IPS DF 6.9 (cell line): ENCODE measurements at regions not wholly inside any gene's neighbourhood (a gene's known extent, or its start where the extent isn't known, plus 50 kb on each side); places are given as distances from the start of the nearest gene placed in this dataset.

Source experiments
- DNase-seq: peaks from one replicate; pipeline ENCODE4 v3.0.0-alpha.2; 2013; ENCODE audit warnings: low read depth, low spot score
- H3K27ac ChIP-seq: one replicate; pipeline ENCODE4 v1.5.1; 2013; ENCODE audit warnings: low read length, control low read depth
- H3K27me3 ChIP-seq: 2 replicates; pipeline ENCODE4 v1.6.1; 2013; ENCODE audit warnings: mild to moderate bottlenecking, low read length; ENCODE audit not compliant: control insufficient read depth, insufficient read depth
- H3K36me3 ChIP-seq: 2 replicates; pipeline ENCODE4 v1.6.1; 2013; ENCODE audit warnings: low read length; ENCODE audit not compliant: control insufficient read depth, insufficient read depth
- H3K4me1 ChIP-seq: 2 replicates; pipeline ENCODE4 v1.6.1; 2013; ENCODE audit warnings: low read length; ENCODE audit not compliant: control insufficient read depth, insufficient read depth
- H3K4me3 ChIP-seq: 2 replicates; pipeline ENCODE4 v1.5.1; 2013; ENCODE audit warnings: mild to moderate bottlenecking, low read length
- H3K9me3 ChIP-seq: 2 replicates; pipeline ENCODE4 v1.6.1; 2013; ENCODE audit warnings: low read length, inconsistent platforms; ENCODE audit not compliant: control insufficient read depth, insufficient read depth
- WGBS: extraction: QIAGEN DNeasy Blood & Tissue Kit; methylation state at CpG from one replicate; pipeline ENCODE4 v1.1.7; 2013; ENCODE audit warnings: mixed read lengths, missing lambda C conversion rate; ENCODE audit not compliant: insufficient read length, insufficient coverage; 5-methylcytosine and 5-hydroxymethylcytosine counted together

GRCh38 chr14:61940666-61941420, 178.6 kb downstream of the SNAPC1 start:
- Histone ChIP-seq H3K9me3 (no peaks in the 10 kb centered on the region), H3K27me3 (no peaks in the 10 kb centered on the region), H3K36me3 (no peaks in the 10 kb centered on the region), H3K27ac (no peak overlapping the region), H3K4me3 (no peak overlapping the region), H3K4me1 (no peaks in the 10 kb centered on the region; the same call in 1 of the 2 replicates)
- no peak for DNase-seq
- WGBS: no CpG with 5 or more reads among the region's 7 CpGs

- no CpG with 5 or more reads among the region's 4 CpGs for WGBS
- no peaks in the 10 kb centered on the region for H3K36me3 ChIP-seq
- H3K4me3 ChIP-seq: no peak overlapping the region
- H3K9me3 ChIP-seq: no peaks in the 10 kb centered on the region
- no peaks in the 10 kb centered on the region; the same call in 1 of the 2 replicates for H3K4me1 ChIP-seq
- no peak overlapping the region for H3K27ac ChIP-seq
- no peak for DNase-seq
- no peaks in the 10 kb centered on the region for H3K27me3 ChIP-seq
Observed at GRCh38 chr14:61941421-61942150, 179.4 kb downstream of the SNAPC1 start.

GRCh38 chr14:61948376-61948775, 186.2 kb downstream of the SNAPC1 start:
- H3K4me3 ChIP-seq: no peak overlapping the region
- H3K27me3 ChIP-seq: no peaks in the 10 kb centered on the region
- no peak overlapping the region for H3K27ac ChIP-seq
- H3K4me1 ChIP-seq: no peaks in the 10 kb centered on the region
- H3K36me3 ChIP-seq: no peaks in the 10 kb centered on the region
- H3K9me3 ChIP-seq: no peaks in the 10 kb centered on the region
- DNase-seq: no peak
- no CpG with 5 or more reads among the region's 6 CpGs for WGBS

- Histone ChIP-seq H3K36me3 (no peaks in the 10 kb centered on the region), H3K9me3 (no peaks in the 10 kb centered on the region), H3K27ac (no peak overlapping the region), H3K27me3 (no peaks in the 10 kb centered on the region), H3K4me3 (no peak overlapping the region), H3K4me1 (no peaks in the 10 kb centered on the region)
- WGBS: no CpG with 5 or more reads among the region's 3 CpGs
- no peak for DNase-seq
Observed at GRCh38 chr14:61950340-61950739, 188.1 kb downstream of the SNAPC1 start.

- no peak for DNase-seq
- Histone ChIP-seq H3K36me3 (no peaks in the 10 kb centered on the region), H3K27ac (no peak overlapping the region), H3K4me1 (no peaks in the 10 kb centered on the region), H3K4me3 (no peak overlapping the region), H3K27me3 (no peaks in the 10 kb centered on the region), H3K9me3 (no peaks in the 10 kb centered on the region)
- no CpG with 5 or more reads among the region's 1 CpG for WGBS
Observed at GRCh38 chr14:61953602-61954001, 191.4 kb downstream of the SNAPC1 start.

- no peak for DNase-seq
- no peak overlapping the region for H3K27ac ChIP-seq
- H3K4me3 ChIP-seq: no peak overlapping the region
- no CpG with 5 or more reads among the region's 3 CpGs for WGBS
- no peaks in the 10 kb centered on the region for H3K9me3 ChIP-seq
- H3K4me1 ChIP-seq: no peaks in the 10 kb centered on the region
- no peaks in the 10 kb centered on the region for H3K36me3 ChIP-seq
- H3K27me3 ChIP-seq: no peaks in the 10 kb centered on the region
Observed at GRCh38 chr14:61954306-61954705, 192.1 kb downstream of the SNAPC1 start.

- WGBS: no CpG with 5 or more reads among the region's 1 CpG
- no peak overlapping the region for H3K27ac ChIP-seq
- no peaks in the 10 kb centered on the region for H3K9me3 ChIP-seq
- DNase-seq: no peak
- H3K27me3 ChIP-seq: no peaks in the 10 kb centered on the region
- no peaks in the 10 kb centered on the region for H3K36me3 ChIP-seq
- no peaks in the 10 kb centered on the region for H3K4me1 ChIP-seq
- H3K4me3 ChIP-seq: no peak overlapping the region
Observed at GRCh38 chr14:61956517-61956916, 194.3 kb downstream of the SNAPC1 start.

GRCh38 chr14:61959348-61959747, 197.1 kb downstream of the SNAPC1 start:
- Histone ChIP-seq H3K36me3 (no peaks in the 10 kb centered on the region), H3K4me1 (no peaks in the 10 kb centered on the region)
- WGBS: no CpG with 5 or more reads among the region's 2 CpGs

GRCh38 chr14:61961369-61961768, 199.1 kb downstream of the SNAPC1 start:
- DNase-seq: no peak
- H3K4me3 ChIP-seq: no peak overlapping the region
- no peaks in the 10 kb centered on the region for H3K9me3 ChIP-seq
- H3K4me1 ChIP-seq: no peaks in the 10 kb centered on the region
- H3K27ac ChIP-seq: no peak overlapping the region
- no CpG with 5 or more reads among the region's 2 CpGs for WGBS
- H3K27me3 ChIP-seq: no peaks in the 10 kb centered on the region
- H3K36me3 ChIP-seq: no peaks in the 10 kb centered on the region

More at GRCh38 chr14:61959348-61959747, 197.1 kb downstream of the SNAPC1 start:
- no peaks in the 10 kb centered on the region for H3K9me3 ChIP-seq
- no peak for DNase-seq
- H3K27ac ChIP-seq: no peak overlapping the region
- H3K27me3 ChIP-seq: no peaks in the 10 kb centered on the region
- H3K4me3 ChIP-seq: no peak overlapping the region

GRCh38 chr14:61963926-61964325, 201.7 kb downstream of the SNAPC1 start:
- Histone ChIP-seq H3K4me1 (no peaks in the 10 kb centered on the region), H3K27me3 (no peaks in the 10 kb centered on the region), H3K27ac (no peak overlapping the region), H3K4me3 (no peak overlapping the region), H3K36me3 (no peaks in the 10 kb centered on the region), H3K9me3 (no peaks in the 10 kb centered on the region)
- no CpG with 5 or more reads among the region's 2 CpGs for WGBS
- DNase-seq: no peak
